ENCODE measurements at regions not wholly inside any gene's neighbourhood (a gene's known extent, or its start where the extent isn't known, plus 50 kb on each side); places are given as distances from the start of the nearest gene placed in this dataset.

DNA sequence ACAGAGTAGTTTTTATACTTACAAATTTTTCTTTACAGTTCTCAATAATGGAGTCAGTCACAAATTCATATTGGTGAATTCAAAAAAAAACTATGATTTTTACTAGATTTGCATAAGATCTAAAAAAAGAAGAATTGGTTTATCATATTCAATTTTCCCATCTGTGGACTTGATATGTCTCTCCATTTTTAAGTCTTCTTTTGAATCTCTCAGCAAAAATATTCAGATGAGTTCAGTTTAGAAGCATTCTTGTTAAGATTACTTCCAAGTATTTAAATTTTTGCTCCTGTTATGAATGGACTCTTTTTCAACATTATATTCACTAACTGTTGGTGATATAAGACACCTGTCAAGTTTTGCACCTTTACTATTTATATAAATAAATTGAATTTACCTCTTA, 360.6 kb upstream of the FLRT2 start:
- DNase-seq = no peak
- no peaks in the 10 kb centered on the region for H3K9me3 ChIP-seq
- TF ChIP-seq, protein P1, sequence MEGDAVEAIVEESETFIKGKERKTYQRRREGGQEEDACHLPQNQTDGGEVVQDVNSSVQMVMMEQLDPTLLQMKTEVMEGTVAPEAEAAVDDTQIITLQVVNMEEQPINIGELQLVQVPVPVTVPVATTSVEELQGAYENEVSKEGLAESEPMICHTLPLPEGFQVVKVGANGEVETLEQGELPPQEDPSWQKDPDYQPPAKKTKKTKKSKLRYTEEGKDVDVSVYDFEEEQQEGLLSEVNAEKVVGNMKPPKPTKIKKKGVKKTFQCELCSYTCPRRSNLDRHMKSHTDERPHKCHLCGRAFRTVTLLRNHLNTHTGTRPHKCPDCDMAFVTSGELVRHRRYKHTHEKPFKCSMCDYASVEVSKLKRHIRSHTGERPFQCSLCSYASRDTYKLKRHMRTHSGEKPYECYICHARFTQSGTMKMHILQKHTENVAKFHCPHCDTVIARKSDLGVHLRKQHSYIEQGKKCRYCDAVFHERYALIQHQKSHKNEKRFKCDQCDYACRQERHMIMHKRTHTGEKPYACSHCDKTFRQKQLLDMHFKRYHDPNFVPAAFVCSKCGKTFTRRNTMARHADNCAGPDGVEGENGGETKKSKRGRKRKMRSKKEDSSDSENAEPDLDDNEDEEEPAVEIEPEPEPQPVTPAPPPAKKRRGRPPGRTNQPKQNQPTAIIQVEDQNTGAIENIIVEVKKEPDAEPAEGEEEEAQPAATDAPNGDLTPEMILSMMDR (IDR thresholded peaks at IDR 0.05) = no peak
- H3K4me1 ChIP-seq (ENCODE audit: low read depth) = no peaks in the 10 kb centered on the region
- no peak overlapping the region for H3K4me3 ChIP-seq
- ATAC-seq = no peak
- intact Hi-C loops (cut with DNase I, micrococcal nuclease) = no loop called here
- H3K36me3 ChIP-seq (ENCODE audit: low read depth) = no peaks in the 10 kb centered on the region

DNA sequence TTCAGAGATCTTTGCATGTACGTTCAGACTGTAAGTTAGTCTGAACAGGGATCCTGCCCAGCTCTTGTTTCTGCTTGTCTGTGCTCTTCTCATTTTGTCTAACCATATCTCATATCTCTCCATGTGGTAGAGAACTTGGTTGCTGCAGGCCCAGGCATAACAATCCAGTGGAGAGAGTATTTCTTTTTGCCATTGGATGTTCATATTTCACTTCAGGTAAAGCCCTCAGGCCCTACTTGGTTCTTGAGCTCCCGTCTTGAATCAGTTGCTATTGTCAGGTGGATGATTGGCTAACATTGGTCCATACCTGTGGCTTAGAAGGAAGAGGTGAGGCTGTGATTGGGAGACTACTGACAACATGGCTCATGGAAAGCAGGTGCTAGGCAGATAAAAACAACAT, 357.7 kb upstream of the FLRT2 start:
- Histone ChIP-seq H3K9me3 (no peaks in the 10 kb centered on the region), H3K4me3 (no peak overlapping the region), H3K36me3 (ENCODE audit: low read depth) (no peaks in the 10 kb centered on the region), H3K4me1 (ENCODE audit: low read depth) (no peaks in the 10 kb centered on the region)
- intact Hi-C loops (cut with DNase I, micrococcal nuclease) = no loop called here
- TF ChIP-seq, protein P1 (IDR thresholded peaks at IDR 0.05) = no peak
- ATAC-seq = no peak
- DNase-seq = no peak

DNA sequence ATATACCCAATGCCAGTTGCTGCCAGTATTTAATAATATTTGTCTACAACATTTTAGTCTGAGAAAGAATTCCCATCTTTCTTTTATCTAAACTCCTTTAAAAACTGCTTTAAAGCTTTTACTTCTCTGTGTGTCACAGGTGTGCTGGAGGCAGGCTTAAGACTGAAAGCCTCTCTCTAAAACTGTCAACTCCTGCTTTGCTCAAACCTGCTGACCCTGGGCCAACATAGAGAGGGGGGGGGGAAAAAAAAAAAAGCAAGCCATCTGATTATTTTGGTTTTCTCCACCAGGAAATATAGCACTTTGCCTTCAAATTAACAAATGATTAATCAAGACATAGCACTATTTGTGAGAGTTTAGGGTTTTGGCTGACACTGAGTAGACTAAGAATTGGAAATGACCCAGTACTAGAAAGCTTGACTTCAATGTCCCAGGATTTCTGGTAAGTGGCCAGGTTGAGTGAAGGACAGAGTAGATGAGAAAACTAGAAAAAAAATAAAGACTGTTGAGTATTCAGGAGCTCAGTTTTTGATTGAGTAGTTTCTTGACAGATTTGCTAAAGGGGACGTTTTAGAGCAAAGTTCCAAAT, 357.0 kb upstream of the FLRT2 start:
- H3K36me3 ChIP-seq (ENCODE audit: low read depth) = no peaks in the 10 kb centered on the region
- H3K9me3 ChIP-seq = no peaks in the 10 kb centered on the region
- intact Hi-C loops (cut with DNase I, micrococcal nuclease) = no loop called here
- H3K4me1 ChIP-seq (ENCODE audit: low read depth) = no peaks in the 10 kb centered on the region
- H3K4me3 ChIP-seq = no peak overlapping the region
- ATAC-seq (no peak), DNase-seq (no peak)
- TF ChIP-seq, protein P1 (IDR thresholded peaks at IDR 0.05) = no peak

DNA sequence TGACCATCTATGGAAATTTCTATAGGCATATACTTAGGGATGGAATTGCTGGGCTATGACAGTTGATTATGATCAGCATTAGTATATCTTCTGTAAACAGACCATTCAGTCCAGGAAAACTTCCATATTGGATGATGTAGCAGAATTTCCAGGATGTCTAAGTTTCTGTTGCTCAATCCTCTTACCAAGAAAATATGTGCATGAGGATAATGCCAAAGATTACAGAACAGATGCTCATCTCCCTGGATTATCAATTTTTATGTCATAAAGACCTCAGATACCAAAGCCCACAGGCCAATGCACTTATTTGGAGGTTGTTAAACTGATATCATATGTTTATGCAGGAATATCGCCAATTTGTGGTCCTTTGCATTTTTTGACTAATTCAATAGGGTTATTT, 354.4 kb upstream of the FLRT2 start:
- ATAC-seq = no peak

DNA sequence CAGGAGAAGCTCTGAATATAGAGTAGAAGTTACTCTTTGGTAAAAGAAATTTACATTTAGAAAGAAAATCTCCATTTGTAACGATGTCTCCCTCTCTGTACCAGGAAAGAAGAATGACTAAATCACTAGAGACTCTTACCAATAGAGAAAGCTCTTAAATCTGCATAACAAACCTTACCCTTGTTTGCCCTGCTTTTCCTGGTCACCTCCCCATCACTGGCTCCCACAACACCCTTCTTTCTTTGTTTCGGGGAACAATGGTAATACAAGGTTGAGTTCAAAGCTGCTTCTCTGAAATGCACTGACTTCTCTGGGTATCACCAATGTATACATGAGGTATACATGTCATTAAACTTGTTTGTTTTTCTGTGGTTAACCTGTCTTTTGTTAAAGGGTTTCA, 351.1 kb upstream of the FLRT2 start:
- Histone ChIP-seq H3K9me3 (no peaks in the 10 kb centered on the region), H3K36me3 (ENCODE audit: low read depth) (no peaks in the 10 kb centered on the region), H3K4me1 (ENCODE audit: low read depth) (no peaks in the 10 kb centered on the region), H3K4me3 (no peak overlapping the region)
- intact Hi-C loops (cut with DNase I, micrococcal nuclease) = no loop called here
- ATAC-seq (no peak), DNase-seq (no peak)
- TF ChIP-seq, protein P1 (IDR thresholded peaks at IDR 0.05) = no peak

More for the DNA sequence above, 354.4 kb upstream of the FLRT2 start:
- no peak overlapping the region for H3K4me3 ChIP-seq
- no peaks in the 10 kb centered on the region for H3K4me1 ChIP-seq (ENCODE audit: low read depth)
- no peak for DNase-seq
- intact Hi-C loops (cut with DNase I, micrococcal nuclease) = no loop called here
- H3K9me3 ChIP-seq = no peaks in the 10 kb centered on the region
- H3K36me3 ChIP-seq (ENCODE audit: low read depth) = no peaks in the 10 kb centered on the region
- TF ChIP-seq, protein P1 (IDR thresholded peaks at IDR 0.05) = no peak

DNA sequence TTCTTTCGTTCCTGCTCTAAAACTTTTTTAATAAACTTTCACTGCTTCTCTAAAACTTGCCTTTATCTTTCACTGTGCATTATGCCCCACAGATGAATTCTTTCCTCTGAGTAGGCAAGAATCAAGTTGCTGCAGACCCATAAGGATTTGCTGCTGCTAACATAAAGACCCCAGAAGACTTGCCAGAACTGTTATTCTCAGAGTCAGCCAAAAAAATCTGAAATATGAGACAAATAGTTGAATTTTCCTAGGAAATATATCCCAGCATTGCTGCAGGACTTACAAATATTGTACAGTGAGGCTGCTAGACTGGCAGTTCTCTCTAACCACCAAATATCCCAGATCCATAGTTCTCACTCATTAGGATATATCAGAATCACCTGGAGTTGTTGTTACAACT, 349.1 kb upstream of the FLRT2 start:
- ATAC-seq = no peak
- intact Hi-C loops (cut with DNase I, micrococcal nuclease) = no loop called here
- TF ChIP-seq, protein P1 (IDR thresholded peaks at IDR 0.05) = no peak
- Histone ChIP-seq H3K4me1 (ENCODE audit: low read depth) (no peaks in the 10 kb centered on the region), H3K36me3 (ENCODE audit: low read depth) (no peaks in the 10 kb centered on the region), H3K4me3 (no peak overlapping the region), H3K9me3 (no peaks in the 10 kb centered on the region)
- no peak for DNase-seq

Data from mucosa of descending colon (tissue), 3 donors.